Neural progenitor cell (in vitro differentiated cells): ENCODE measurements at regions not wholly inside any gene's neighbourhood (a gene's known extent, or its start where the extent isn't known, plus 50 kb on each side); places are given as distances from the start of the nearest gene placed in this dataset.

Experiments used
- DNase-seq: peaks from one replicate; pipeline ENCODE4 v3.0.0-alpha.2; 2016; ENCODE audit warnings: low spot score
- H2AFZ ChIP-seq: fragments of 200-600 bp; sonication (generic); replicated peaks from 2 replicates; pipeline ENCODE4 v1.6.1; 2016; ENCODE audit warnings: antibody characterized with exemption
- H3F3A ChIP-seq: fragments of 200-600 bp; sonication (generic); 2 replicates; pipeline ENCODE4 v1.6.1; 2016; ENCODE audit warnings: antibody characterized with exemption, low read depth
- H3K27ac ChIP-seq: fragments of 200-600 bp; sonication (generic); 2 replicates; pipeline ENCODE4 v1.5.1; 2016; ENCODE audit warnings: mild to moderate bottlenecking
- H3K27me3 ChIP-seq: fragments of 200-600 bp; sonication (generic); 2 replicates; pipeline ENCODE4 v1.6.1; 2016; ENCODE audit warnings: mild to moderate bottlenecking, moderate library complexity
- H3K36me3 ChIP-seq: fragments of 200-600 bp; sonication (generic); 2 replicates; pipeline ENCODE4 v1.5.1; 2016
- H3K4me1 ChIP-seq: fragments of 200-600 bp; sonication (generic); 2 replicates; pipeline ENCODE4 v1.6.1; 2016; ENCODE audit warnings: mixed run types
- H3K4me2 ChIP-seq: fragments of 200-600 bp; sonication (generic); 2 replicates; pipeline ENCODE4 v1.6.1; 2016
- H3K4me3 ChIP-seq: fragments of 200-600 bp; sonication (generic); 2 replicates; pipeline ENCODE4 v1.5.1; 2016
- H3K79me2 ChIP-seq: fragments of 200-600 bp; sonication (generic); 2 replicates; pipeline ENCODE4 v1.6.1; 2016; ENCODE audit warnings: low read depth
- H3K9ac ChIP-seq: fragments of 200-600 bp; sonication (generic); 2 replicates; pipeline ENCODE4 v1.6.1; 2016
- H3K9me3 ChIP-seq: fragments of 200-600 bp; sonication (generic); 2 replicates; pipeline ENCODE4 v1.5.1; 2016; ENCODE audit warnings: low read depth
- H4K20me1 ChIP-seq: fragments of 200-600 bp; sonication (generic); 2 replicates; pipeline ENCODE4 v1.6.1; 2016; ENCODE audit warnings: low read depth
- H3K27ac Mint-ChIP-seq: 3 replicates; pipeline ENCODE4 v1.8.0; 2021; ENCODE audit warnings: mixed read lengths
- H3K27me3 Mint-ChIP-seq: 2 replicates; pipeline ENCODE4 v1.8.0; 2022; ENCODE audit warnings: low read depth, mild to moderate bottlenecking, inconsistent platforms, moderate library complexity, mixed read lengths; ENCODE audit not compliant: insufficient read depth
- H3K36me3 Mint-ChIP-seq: 3 replicates; pipeline ENCODE4 v1.8.0; 2021; ENCODE audit warnings: mixed read lengths
- H3K4me1 Mint-ChIP-seq: 3 replicates; pipeline ENCODE4 v1.8.0; 2021; ENCODE audit warnings: mixed read lengths
- H3K4me3 Mint-ChIP-seq: 3 replicates; pipeline ENCODE4 v1.8.0; 2021; ENCODE audit warnings: mild to moderate bottlenecking, moderate library complexity, mixed read lengths
- H3K9me3 Mint-ChIP-seq: 3 replicates; pipeline ENCODE4 v1.8.0; 2020; ENCODE audit warnings: mixed read lengths
- EZH2 ChIP-seq: fragments of 200-600 bp; sonication (generic); IDR thresholded peaks from 2 replicates; pipeline ENCODE4 v1.6.1; 2017; ENCODE audit warnings: antibody characterized with exemption, mild to moderate bottlenecking, moderate library complexity
- EZH2phosphoT487 ChIP-seq: fragments of 200-600 bp; sonication (generic); IDR thresholded peaks from 2 replicates; pipeline ENCODE4 v1.6.1; 2017; ENCODE audit warnings: antibody characterized with exemption
- TF ChIP-seq, protein P1 (sequence below): fragments of 200-600 bp; sonication (generic); IDR thresholded peaks from 2 replicates; pipeline ENCODE4 v1.5.1; 2017; ENCODE audit warnings: antibody characterized with exemption, mild to moderate bottlenecking

DNA sequence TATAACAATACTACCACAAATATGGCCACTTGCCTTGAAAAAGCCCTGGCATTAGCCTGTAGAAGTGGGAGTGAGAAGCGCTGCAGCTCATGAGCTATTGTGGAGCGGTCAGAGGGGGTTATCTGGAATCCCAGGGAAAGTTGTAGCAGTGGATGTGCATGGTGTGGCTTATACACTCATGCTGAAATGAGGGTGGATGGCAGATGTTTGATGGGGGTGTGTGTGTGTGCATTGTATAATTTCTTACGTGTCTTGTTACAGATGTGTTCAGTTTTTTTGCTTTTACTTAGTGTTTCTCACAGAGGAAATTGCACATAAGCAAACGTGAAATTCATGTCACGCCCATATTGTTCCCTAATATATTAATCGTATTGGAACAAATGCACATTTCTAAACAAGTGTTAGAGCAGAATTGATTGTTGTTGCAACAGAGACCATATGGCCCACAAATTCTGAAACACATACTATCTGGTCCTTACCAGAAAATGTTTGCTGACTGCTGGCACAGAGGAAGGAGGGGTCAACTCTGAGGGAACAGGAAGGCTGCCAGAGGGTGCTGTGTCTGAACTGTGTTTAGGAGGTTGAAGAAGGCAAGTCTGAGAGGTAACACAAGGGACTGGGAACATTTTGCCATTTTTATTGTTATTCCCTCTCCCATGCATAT lies 200.0 kb upstream of the CFAP20DC start:
- TF ChIP-seq EZH2 (no peak), EZH2phosphoT487 (no peak)
- TF ChIP-seq, protein P1, sequence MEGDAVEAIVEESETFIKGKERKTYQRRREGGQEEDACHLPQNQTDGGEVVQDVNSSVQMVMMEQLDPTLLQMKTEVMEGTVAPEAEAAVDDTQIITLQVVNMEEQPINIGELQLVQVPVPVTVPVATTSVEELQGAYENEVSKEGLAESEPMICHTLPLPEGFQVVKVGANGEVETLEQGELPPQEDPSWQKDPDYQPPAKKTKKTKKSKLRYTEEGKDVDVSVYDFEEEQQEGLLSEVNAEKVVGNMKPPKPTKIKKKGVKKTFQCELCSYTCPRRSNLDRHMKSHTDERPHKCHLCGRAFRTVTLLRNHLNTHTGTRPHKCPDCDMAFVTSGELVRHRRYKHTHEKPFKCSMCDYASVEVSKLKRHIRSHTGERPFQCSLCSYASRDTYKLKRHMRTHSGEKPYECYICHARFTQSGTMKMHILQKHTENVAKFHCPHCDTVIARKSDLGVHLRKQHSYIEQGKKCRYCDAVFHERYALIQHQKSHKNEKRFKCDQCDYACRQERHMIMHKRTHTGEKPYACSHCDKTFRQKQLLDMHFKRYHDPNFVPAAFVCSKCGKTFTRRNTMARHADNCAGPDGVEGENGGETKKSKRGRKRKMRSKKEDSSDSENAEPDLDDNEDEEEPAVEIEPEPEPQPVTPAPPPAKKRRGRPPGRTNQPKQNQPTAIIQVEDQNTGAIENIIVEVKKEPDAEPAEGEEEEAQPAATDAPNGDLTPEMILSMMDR = no peak
- Histone ChIP-seq H3K4me2 (peak overlapping the region; percentile 1), H3K36me3 (no peaks in the 10 kb centered on the region), H2AFZ (no peak overlapping the region), H3K4me3 (no peak overlapping the region), H3K9me3 (no peaks in the 10 kb centered on the region), H3K27ac (no peak overlapping the region), H4K20me1 (no peaks in the 10 kb centered on the region), H3K9ac (no peak overlapping the region), H3K4me1 (peaks cover 24% of the 10 kb centered on the region), H3K79me2 (no peaks in the 10 kb centered on the region), H3F3A (no peaks in the 10 kb centered on the region), H3K27me3 (no peaks in the 10 kb centered on the region)
- Mint-ChIP-seq H3K27ac (no peak overlapping the region), H3K4me3 (no peak overlapping the region), H3K36me3 (no peaks in the 10 kb centered on the region), H3K27me3 (peaks cover 2% of the 10 kb centered on the region), H3K9me3 (no peaks in the 10 kb centered on the region), H3K4me1 (peaks cover 25% of the 10 kb centered on the region)
- no peak for DNase-seq

DNA sequence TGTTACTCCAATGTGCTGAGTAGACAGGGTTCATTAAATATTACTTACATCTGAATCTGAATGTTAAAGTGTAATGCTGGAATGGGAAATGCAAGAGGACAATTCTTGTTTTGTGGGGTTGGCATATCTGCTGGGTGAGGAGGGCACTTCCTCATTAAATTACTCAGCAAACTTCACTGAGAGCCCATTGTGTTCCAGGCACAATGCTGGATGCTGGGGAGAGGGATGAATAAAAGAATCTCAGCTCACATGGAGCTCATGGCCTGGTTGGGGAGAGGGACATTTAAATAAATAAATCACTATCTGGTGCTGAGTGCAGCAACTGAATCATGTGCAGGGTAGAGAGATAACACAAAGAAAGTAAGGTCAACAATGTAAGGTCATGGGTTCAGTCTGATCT lies 199.2 kb upstream of the CFAP20DC start:
- Histone ChIP-seq H3K9me3 (no peaks in the 10 kb centered on the region), H3K4me1 (peaks cover 24% of the 10 kb centered on the region), H3F3A (no peaks in the 10 kb centered on the region), H3K9ac (no peak overlapping the region), H3K27me3 (no peaks in the 10 kb centered on the region), H3K4me3 (no peak overlapping the region), H4K20me1 (no peaks in the 10 kb centered on the region), H3K79me2 (no peaks in the 10 kb centered on the region), H3K36me3 (no peaks in the 10 kb centered on the region), H3K4me2 (peak overlapping the region; percentile 1), H2AFZ (no peak overlapping the region), H3K27ac (no peak overlapping the region)
- TF ChIP-seq EZH2 = no peak
- TF ChIP-seq, protein P1 = no peak
- no peak for TF ChIP-seq EZH2phosphoT487
- DNase-seq = peak; percentile 20
- Mint-ChIP-seq H3K36me3 (no peaks in the 10 kb centered on the region), H3K27me3 (peaks cover 2% of the 10 kb centered on the region), H3K9me3 (no peaks in the 10 kb centered on the region), H3K4me1 (peaks cover 25% of the 10 kb centered on the region), H3K27ac (peak overlapping the region; percentile 80), H3K4me3 (no peak overlapping the region)

DNA sequence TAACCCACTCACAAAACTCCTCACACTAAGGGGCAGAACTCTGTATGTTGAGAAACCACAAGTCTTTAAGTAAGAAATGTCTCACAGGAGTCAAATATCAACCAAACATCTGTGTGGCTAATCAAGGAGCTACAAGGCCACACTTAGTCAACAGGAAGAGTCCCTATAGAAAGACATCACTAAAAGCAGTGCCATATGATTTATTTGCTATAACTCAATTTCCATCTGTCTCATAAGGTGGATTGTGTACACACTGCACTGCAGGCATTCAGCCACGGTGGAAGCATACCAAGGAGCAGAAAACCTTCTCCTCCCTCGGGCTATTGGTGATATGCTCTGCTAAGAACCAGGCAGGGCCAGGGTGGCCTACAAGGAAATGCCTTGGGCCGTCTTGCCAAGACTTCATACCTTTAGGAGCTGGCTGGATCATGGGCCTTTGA lies 197.6 kb upstream of the CFAP20DC start:
- Mint-ChIP-seq H3K4me3 (no peak overlapping the region), H3K4me1 (peaks cover 25% of the 10 kb centered on the region)
- H3K79me2 ChIP-seq = no peaks in the 10 kb centered on the region

More for the DNA sequence above, 197.6 kb upstream of the CFAP20DC start:
- Histone ChIP-seq H3K9me3 (no peaks in the 10 kb centered on the region), H3K27ac (no peak overlapping the region), H4K20me1 (no peaks in the 10 kb centered on the region), H3K27me3 (no peaks in the 10 kb centered on the region), H3K9ac (no peak overlapping the region), H2AFZ (no peak overlapping the region), H3K4me1 (peaks cover 24% of the 10 kb centered on the region), H3K4me3 (no peak overlapping the region), H3F3A (no peaks in the 10 kb centered on the region), H3K4me2 (no peak overlapping the region), H3K36me3 (no peaks in the 10 kb centered on the region)
- Mint-ChIP-seq H3K9me3 (no peaks in the 10 kb centered on the region), H3K27ac (no peak overlapping the region), H3K36me3 (no peaks in the 10 kb centered on the region), H3K27me3 (peaks cover 5% of the 10 kb centered on the region)
- DNase-seq = no peak
- TF ChIP-seq, protein P1 = no peak
- TF ChIP-seq EZH2phosphoT487 (no peak), EZH2 (no peak)
